ENCODE measurements at regions not wholly inside any gene's neighbourhood (a gene's known extent, or its start where the extent isn't known, plus 50 kb on each side); places are given as distances from the start of the nearest gene placed in this dataset.

- TF ChIP-seq CTCF (IDR thresholded peaks at IDR 0.05) (no peak), POLR2AphosphoS5 (IDR thresholded peaks at IDR 0.05) (no peak), POLR2A (IDR thresholded peaks at IDR 0.05) (no peak)
Observed at GRCh38 chr5:27938989-27939388, 900.6 kb upstream of the CDH9 start.

All from prostate gland (tissue), 2 donors.